SU-DHL-6 (cell line): ENCODE measurements at regions not wholly inside any gene's neighbourhood (a gene's known extent, or its start where the extent isn't known, plus 50 kb on each side); places are given as distances from the start of the nearest gene placed in this dataset.

Experiments
- H2AFZ ChIP-seq: fragments of 200-600 bp; sonication (generic); 2 replicates; pipeline ENCODE4 v1.6.1; 2014; ENCODE audit warnings: low read depth, mild to moderate bottlenecking, moderate library complexity, mixed read lengths, antibody characterized with exemption, low read length; ENCODE audit not compliant: severe bottlenecking
- H3F3A ChIP-seq: fragments of 200-600 bp; shearing (Covaris generic); 2 replicates; pipeline ENCODE4 v1.6.0; 2016; ENCODE audit warnings: antibody characterized with exemption, mild to moderate bottlenecking; ENCODE audit not compliant: insufficient read depth
- H3K27ac ChIP-seq: fragments of 200-600 bp; sonication (generic); 2 replicates; pipeline ENCODE4 v1.5.1; 2016; ENCODE audit warnings: low read depth, mild to moderate bottlenecking, low read length, moderate library complexity, mixed read lengths
- H3K27me3 ChIP-seq: fragments of 200-600 bp; sonication (generic), shearing (Covaris generic); 2 replicates; pipeline ENCODE4 v1.6.0; 2014; ENCODE audit warnings: mild to moderate bottlenecking, low read length
- H3K36me3 ChIP-seq: fragments of 200-600 bp; sonication (generic); 2 replicates; pipeline ENCODE4 v1.6.1; 2014; ENCODE audit warnings: mild to moderate bottlenecking, low read length, mixed read lengths
- H3K4me2 ChIP-seq: fragments of 300-600, 200-600 bp; shearing (Covaris generic), sonication (generic); 2 replicates; pipeline ENCODE4 v1.6.0; 2014; ENCODE audit warnings: low read length, low read depth, mild to moderate bottlenecking; ENCODE audit not compliant: poor library complexity, severe bottlenecking
- H3K4me3 ChIP-seq: fragments of 200-600 bp; sonication (generic); 2 replicates; pipeline ENCODE4 v1.5.1; 2014; ENCODE audit warnings: antibody characterized with exemption, low read length, mild to moderate bottlenecking, mixed read lengths; ENCODE audit not compliant: insufficient read depth, poor library complexity, severe bottlenecking
- H3K79me2 ChIP-seq: fragments of 200-600 bp; sonication (generic); 2 replicates; pipeline ENCODE4 v1.6.1; 2014; ENCODE audit warnings: mild to moderate bottlenecking, low read length, moderate library complexity; ENCODE audit not compliant: insufficient read depth
- H3K9ac ChIP-seq: fragments of 200-600 bp; sonication (generic); 2 replicates; pipeline ENCODE4 v1.7.0; 2014; ENCODE audit warnings: mild to moderate bottlenecking, low read length
- H3K9me2 ChIP-seq: fragments of 200-600 bp; sonication (generic); replicated peaks from 2 replicates; pipeline ENCODE4 v1.6.1; 2014; ENCODE audit warnings: low read length; ENCODE audit not compliant: insufficient read depth
- H3K9me3 ChIP-seq: fragments of 200-600 bp; sonication (generic); 2 replicates; pipeline ENCODE4 v1.6.1; 2014; ENCODE audit warnings: low read length, mixed read lengths; ENCODE audit not compliant: insufficient read depth
- H4K20me1 ChIP-seq: fragments of 200-600 bp; sonication (generic); 2 replicates; pipeline ENCODE4 v1.6.1; 2014; ENCODE audit warnings: low read depth, mild to moderate bottlenecking, antibody characterized with exemption, low read length, moderate library complexity, mixed read lengths
- CTCF ChIP-seq: fragments of 200-600 bp; sonication (generic); IDR thresholded peaks from one replicate; pipeline ENCODE4 v1.5.1; 2017; ENCODE audit warnings: antibody characterized with exemption, mild to moderate bottlenecking, low read length, moderate library complexity; ENCODE audit not compliant: insufficient read depth, poor library complexity, severe bottlenecking
- EZH2phosphoT487 ChIP-seq: fragments of 200-600 bp; sonication (generic), shearing (Covaris generic); conservative IDR thresholded peaks from 2 replicates; pipeline ENCODE4 v1.6.1; 2018; ENCODE audit warnings: mild to moderate bottlenecking, antibody characterized with exemption, low read length, moderate library complexity, mixed read lengths

- H3K9me3 ChIP-seq, result no peaks in the 10 kb centered on the region
- H3K36me3 ChIP-seq, result no peaks in the 10 kb centered on the region
Measured at GRCh38 chr1:30165116-30165515, 558.3 kb downstream of the MATN1 start.

GRCh38 chr1:30164693-30165092 is 558.7 kb downstream of the MATN1 start:
- TF ChIP-seq EZH2phosphoT487 (no peak), CTCF (no peak)

More at GRCh38 chr1:30165116-30165515, 558.3 kb downstream of the MATN1 start:
- H3K9me2 ChIP-seq, result no peaks in the 10 kb centered on the region
- H3K27ac ChIP-seq, result no peak overlapping the region
- no peak overlapping the region for H2AFZ ChIP-seq
- no peak overlapping the region for H3K4me2 ChIP-seq
- no peaks in the 10 kb centered on the region for H3K27me3 ChIP-seq
- no peaks in the 10 kb centered on the region for H3F3A ChIP-seq
- TF ChIP-seq CTCF (no peak), EZH2phosphoT487 (no peak)
- H3K9ac ChIP-seq, result no peak overlapping the region
- no peaks in the 10 kb centered on the region for H3K79me2 ChIP-seq
- H4K20me1 ChIP-seq, result no peaks in the 10 kb centered on the region
- no peak overlapping the region for H3K4me3 ChIP-seq

GRCh38 chr1:30162565-30162964 is 560.8 kb downstream of the MATN1 start:
- no peak overlapping the region for H3K4me3 ChIP-seq

More at GRCh38 chr1:30164693-30165092, 558.7 kb downstream of the MATN1 start:
- Histone ChIP-seq H3K4me3 (no peak overlapping the region), H3K9me3 (no peaks in the 10 kb centered on the region), H3K4me2 (no peak overlapping the region), H3K27me3 (no peaks in the 10 kb centered on the region), H4K20me1 (no peaks in the 10 kb centered on the region), H3K9ac (no peak overlapping the region), H3F3A (no peaks in the 10 kb centered on the region), H2AFZ (no peak overlapping the region), H3K9me2 (no peaks in the 10 kb centered on the region), H3K27ac (no peak overlapping the region), H3K79me2 (no peaks in the 10 kb centered on the region), H3K36me3 (no peaks in the 10 kb centered on the region)

More at GRCh38 chr1:30162565-30162964, 560.8 kb downstream of the MATN1 start:
- Histone ChIP-seq H3K9me2 (no peaks in the 10 kb centered on the region), H3K9ac (no peak overlapping the region), H3K4me2 (no peak overlapping the region), H3K9me3 (no peaks in the 10 kb centered on the region), H3K27me3 (no peaks in the 10 kb centered on the region), H2AFZ (no peak overlapping the region), H3K36me3 (no peaks in the 10 kb centered on the region), H3F3A (no peaks in the 10 kb centered on the region), H3K79me2 (no peaks in the 10 kb centered on the region), H4K20me1 (no peaks in the 10 kb centered on the region), H3K27ac (no peak overlapping the region)
- TF ChIP-seq EZH2phosphoT487 (no peak), CTCF (no peak)
